HEK293T (cell line): ENCODE measurements at regions not wholly inside any gene's neighbourhood (a gene's known extent, or its start where the extent isn't known, plus 50 kb on each side); places are given as distances from the start of the nearest gene placed in this dataset.

Experiments used
- BHLHE40 ChIP-seq: fragments of 450-650 bp; IDR thresholded peaks from 2 replicates; pipeline ENCODE4 v1.6.1; 2016; ENCODE audit warnings: mild to moderate bottlenecking, moderate library complexity, borderline replicate concordance
- FOXA1 ChIP-seq: fragments of 450-650 bp; IDR thresholded peaks from 2 replicates; pipeline ENCODE4 v1.6.1; 2016; ENCODE audit warnings: mild to moderate bottlenecking
- FOXM1 ChIP-seq: fragments of 450-650 bp; IDR thresholded peaks from 2 replicates; pipeline ENCODE4 v1.6.1; 2017; ENCODE audit warnings: mild to moderate bottlenecking, borderline replicate concordance

DNA sequence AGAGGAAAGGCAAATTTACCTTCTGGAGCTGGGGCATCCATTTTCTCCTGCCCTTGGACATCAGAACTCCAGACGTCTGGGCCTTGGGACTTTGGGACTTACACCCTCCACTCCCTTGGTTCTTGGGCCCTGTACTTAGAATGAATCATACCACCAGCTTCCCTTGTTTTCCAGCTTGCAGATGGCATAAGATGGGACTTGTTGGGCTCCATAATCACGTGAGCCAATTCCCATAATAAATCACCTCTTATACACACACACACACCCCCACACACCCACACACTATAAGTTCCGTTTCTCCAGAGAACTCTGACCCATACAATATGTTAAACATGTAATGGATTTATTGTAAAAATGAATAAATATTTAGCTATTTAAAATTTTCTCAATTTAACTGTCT, 185.7 kb downstream of the GIPC2 start:
- TF ChIP-seq FOXA1 (no peak), FOXM1 (no peak), BHLHE40 (no peak)
